ENCODE measurements at regions not wholly inside any gene's neighbourhood (a gene's known extent, or its start where the extent isn't known, plus 50 kb on each side); places are given as distances from the start of the nearest gene placed in this dataset.

- TF ChIP-seq, protein P1, sequence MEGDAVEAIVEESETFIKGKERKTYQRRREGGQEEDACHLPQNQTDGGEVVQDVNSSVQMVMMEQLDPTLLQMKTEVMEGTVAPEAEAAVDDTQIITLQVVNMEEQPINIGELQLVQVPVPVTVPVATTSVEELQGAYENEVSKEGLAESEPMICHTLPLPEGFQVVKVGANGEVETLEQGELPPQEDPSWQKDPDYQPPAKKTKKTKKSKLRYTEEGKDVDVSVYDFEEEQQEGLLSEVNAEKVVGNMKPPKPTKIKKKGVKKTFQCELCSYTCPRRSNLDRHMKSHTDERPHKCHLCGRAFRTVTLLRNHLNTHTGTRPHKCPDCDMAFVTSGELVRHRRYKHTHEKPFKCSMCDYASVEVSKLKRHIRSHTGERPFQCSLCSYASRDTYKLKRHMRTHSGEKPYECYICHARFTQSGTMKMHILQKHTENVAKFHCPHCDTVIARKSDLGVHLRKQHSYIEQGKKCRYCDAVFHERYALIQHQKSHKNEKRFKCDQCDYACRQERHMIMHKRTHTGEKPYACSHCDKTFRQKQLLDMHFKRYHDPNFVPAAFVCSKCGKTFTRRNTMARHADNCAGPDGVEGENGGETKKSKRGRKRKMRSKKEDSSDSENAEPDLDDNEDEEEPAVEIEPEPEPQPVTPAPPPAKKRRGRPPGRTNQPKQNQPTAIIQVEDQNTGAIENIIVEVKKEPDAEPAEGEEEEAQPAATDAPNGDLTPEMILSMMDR (IDR thresholded peaks at IDR 0.05; ENCODE audit: insufficient read depth, low read depth, low read length) = no peak
- H3K4me3 ChIP-seq (ENCODE audit: low read depth, low read length) = no peak overlapping the region
- no peak for DNase-seq (ENCODE audit: low read depth)
These were observed 240.8 kb upstream of the POM121L12 start for GRCh38 chr7:52794621-52795020.

- no peak overlapping the region for H3K4me3 ChIP-seq (ENCODE audit: low read depth, low read length)
- no peak for DNase-seq (ENCODE audit: low read depth)
- TF ChIP-seq, protein P1 (IDR thresholded peaks at IDR 0.05; ENCODE audit: insufficient read depth, low read depth, low read length) = no peak
These were observed 244.2 kb upstream of the POM121L12 start for GRCh38 chr7:52791176-52791700.

- no peak for DNase-seq (ENCODE audit: low read depth)
- TF ChIP-seq, protein P1 (IDR thresholded peaks at IDR 0.05; ENCODE audit: insufficient read depth, low read depth, low read length) = no peak
- no peak overlapping the region for H3K4me3 ChIP-seq (ENCODE audit: low read depth, low read length)
These were observed 249.3 kb upstream of the POM121L12 start for GRCh38 chr7:52786174-52786573.

- no peak overlapping the region for H3K4me3 ChIP-seq (ENCODE audit: low read depth, low read length)
- DNase-seq (ENCODE audit: low read depth) = no peak
- TF ChIP-seq, protein P1 (IDR thresholded peaks at IDR 0.05; ENCODE audit: insufficient read depth, low read depth, low read length) = no peak
These were observed 253.1 kb upstream of the POM121L12 start for GRCh38 chr7:52782348-52782747.

DNA sequence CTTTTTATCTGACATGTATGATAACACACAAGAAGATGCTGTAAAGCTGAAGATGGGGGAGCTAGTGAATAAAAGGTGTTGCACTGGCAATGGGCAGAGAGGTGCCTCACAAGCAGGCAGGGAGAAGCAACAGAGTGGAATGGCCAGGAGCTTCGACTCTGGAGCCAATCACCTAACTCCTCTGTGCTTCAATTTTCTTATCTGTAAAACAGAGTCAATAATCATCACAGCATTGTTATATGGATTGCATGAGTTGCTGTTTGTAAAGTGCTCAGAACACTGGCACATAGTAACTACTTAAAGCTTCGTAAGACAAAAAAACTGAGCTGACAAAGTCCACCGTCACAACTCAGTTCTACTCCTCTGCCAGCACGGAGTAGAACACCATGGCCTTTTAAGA, 254.2 kb upstream of the POM121L12 start:
- TF ChIP-seq, protein P1 (IDR thresholded peaks at IDR 0.05; ENCODE audit: insufficient read depth, low read depth, low read length) = no peak
- DNase-seq (ENCODE audit: low read depth) = no peak
- no peak overlapping the region for H3K4me3 ChIP-seq (ENCODE audit: low read depth, low read length)

GRCh38 chr7:52779004-52779403, 256.4 kb upstream of the POM121L12 start:
- DNase-seq (ENCODE audit: low read depth) = no peak

More at GRCh38 chr7:52779004-52779403, 256.4 kb upstream of the POM121L12 start:
- no peak overlapping the region for H3K4me3 ChIP-seq (ENCODE audit: low read depth, low read length)
- TF ChIP-seq, protein P1 (IDR thresholded peaks at IDR 0.05; ENCODE audit: insufficient read depth, low read depth, low read length) = no peak

Data from fibroblast of villous mesenchyme (primary cell).